Left ventricle myocardium inferior (tissue), 1 donor: ENCODE measurements at regions not wholly inside any gene's neighbourhood (a gene's known extent, or its start where the extent isn't known, plus 50 kb on each side); places are given as distances from the start of the nearest gene placed in this dataset.
"Not testable (repeated sequence)": the region's sequence is repeated elsewhere in the genome, so short reads cannot be mapped to it uniquely, and the experiment has no call there.

Experiments used
- DNase-seq: peaks from one replicate; pipeline ENCODE4 v3.0.0-alpha.2; 2020
- H3K27ac ChIP-seq: fragments of 200-600 bp; replicated peaks from 2 replicates; pipeline ENCODE4 v1.8.0; 2021
- H3K27me3 ChIP-seq: fragments of 200-600 bp; 2 replicates; pipeline ENCODE4 v1.8.0; 2021; ENCODE audit warnings: low read depth
- H3K36me3 ChIP-seq: fragments of 200-600 bp; 2 replicates; pipeline ENCODE4 v1.8.0; 2021
- H3K4me1 ChIP-seq: fragments of 200-600 bp; 2 replicates; pipeline ENCODE4 v1.8.0; 2021
- H3K4me3 ChIP-seq: fragments of 200-600 bp; 2 replicates; pipeline ENCODE4 v1.8.0; 2021; ENCODE audit warnings: mild to moderate bottlenecking, moderate library complexity
- H3K9me3 ChIP-seq: fragments of 200-600 bp; replicated peaks from 2 replicates; pipeline ENCODE4 v1.8.0; 2021
- CTCF ChIP-seq: fragments of 200-600 bp; IDR thresholded peaks from 2 replicates; pipeline ENCODE4 v1.8.0; 2021; ENCODE audit warnings: antibody characterized with exemption, mild to moderate bottlenecking, borderline replicate concordance
- intact Hi-C: fragments of 100-400 bp; cut with micrococcal nuclease; formaldehyde crosslinking; loops from one replicate; pipeline ENCODE4 v1.11.0; 2022
- donor health status: DM: no; HTN: yes; CAD: no; lungs with severe emphysema.

GRCh38 chr2:179331061-179331460 is 66.4 kb upstream of the SESTD1 start:
- Histone ChIP-seq H3K9me3 (peaks cover 19% of the 10 kb centered on the region), H3K36me3 (no peaks in the 10 kb centered on the region), H3K4me3 (no peak overlapping the region), H3K4me1 (no peaks in the 10 kb centered on the region), H3K27me3 (peaks cover 5% of the 10 kb centered on the region), H3K27ac (no peak overlapping the region)
- TF ChIP-seq CTCF: no peak
- DNase-seq: no peak
- intact Hi-C loops: no loop called here

DNA sequence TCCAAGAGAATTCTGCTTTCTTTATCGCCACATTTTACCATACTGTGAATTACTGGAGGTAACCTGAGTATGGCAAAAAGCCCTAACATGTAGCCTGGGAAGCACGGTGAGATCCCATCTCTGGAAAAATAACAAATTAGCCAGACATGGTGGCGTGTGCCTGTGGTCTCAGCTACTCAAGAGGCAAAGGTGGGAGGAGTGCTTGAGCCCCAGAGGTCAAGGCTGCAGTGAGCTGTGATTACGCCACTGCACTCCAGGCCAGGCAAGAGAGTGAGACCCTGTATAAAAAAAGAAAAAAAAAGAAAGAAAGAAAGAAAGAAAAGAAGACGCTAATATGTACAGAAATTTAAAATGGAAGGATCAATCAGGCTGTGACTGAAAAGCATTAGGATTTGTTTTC is 57.7 kb upstream of the SESTD1 start:
- H3K36me3 ChIP-seq: no peaks in the 10 kb centered on the region
- no peak overlapping the region for H3K4me3 ChIP-seq
- no peak for TF ChIP-seq CTCF
- no peak for DNase-seq
- no peaks in the 10 kb centered on the region for H3K27me3 ChIP-seq
- H3K9me3 ChIP-seq: no peaks in the 10 kb centered on the region
- no peaks in the 10 kb centered on the region for H3K4me1 ChIP-seq
- intact Hi-C loops: no loop called here
- H3K27ac ChIP-seq: no peak overlapping the region

GRCh38 chr2:179321034-179321433 is 56.4 kb upstream of the SESTD1 start:
- H3K4me3 ChIP-seq, H3K4me1 ChIP-seq, intact Hi-C loops, H3K27ac ChIP-seq, DNase-seq, H3K27me3 ChIP-seq, H3K9me3 ChIP-seq, H3K36me3 ChIP-seq: not testable (repeated sequence)

- intact Hi-C loops, DNase-seq, H3K27me3 ChIP-seq, H3K4me1 ChIP-seq, H3K36me3 ChIP-seq, H3K4me3 ChIP-seq, H3K9me3 ChIP-seq, H3K27ac ChIP-seq: not testable (repeated sequence)
These were observed 50.1 kb upstream of the SESTD1 start for GRCh38 chr2:179314729-179315128.
